ENCODE measurements at regions not wholly inside any gene's neighbourhood (a gene's known extent, or its start where the extent isn't known, plus 50 kb on each side); places are given as distances from the start of the nearest gene placed in this dataset.

GRCh38 chr9:75609401-75609800, 281.1 kb upstream of the PCSK5 start:
- no peak for DNase-seq (ENCODE audit: low read depth in 3 of 3, low spot score in 1 of 3)

GRCh38 chr9:75610246-75610645, 280.2 kb upstream of the PCSK5 start:
- DNase-seq (ENCODE audit: low read depth in 3 of 3, low spot score in 1 of 3): no peak

GRCh38 chr9:75612205-75612604, 278.3 kb upstream of the PCSK5 start:
- DNase-seq (ENCODE audit: low read depth in 3 of 3, low spot score in 1 of 3): no peak

GRCh38 chr9:75612754-75613153, 277.7 kb upstream of the PCSK5 start:
- DNase-seq (ENCODE audit: low read depth in 3 of 3, low spot score in 1 of 3): no peak

DNA sequence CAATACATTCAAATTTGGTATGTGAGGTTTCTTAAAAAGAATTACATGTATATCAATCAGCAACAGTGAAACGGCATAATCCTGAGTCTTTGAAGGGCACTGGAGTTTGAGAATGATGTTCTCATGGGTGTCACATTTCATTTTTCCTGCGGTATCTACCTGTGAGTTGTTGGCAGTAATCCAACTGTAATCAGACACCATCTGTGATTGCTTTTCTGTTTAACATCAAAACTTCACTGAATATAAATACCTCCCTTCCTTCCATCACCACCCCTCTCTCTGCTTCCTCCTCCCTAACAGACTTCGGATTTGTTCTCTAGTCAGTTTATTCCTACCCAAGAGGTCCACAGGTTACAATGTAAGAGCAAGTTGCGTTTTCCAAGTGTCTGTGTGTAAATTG, 275.2 kb upstream of the PCSK5 start:
- no peak for DNase-seq (ENCODE audit: low read depth in 3 of 3, low spot score in 1 of 3)

- no peak for DNase-seq (ENCODE audit: low read depth in 3 of 3, low spot score in 1 of 3)
Measured at GRCh38 chr9:75616052-75616451, 274.4 kb upstream of the PCSK5 start.

DNA sequence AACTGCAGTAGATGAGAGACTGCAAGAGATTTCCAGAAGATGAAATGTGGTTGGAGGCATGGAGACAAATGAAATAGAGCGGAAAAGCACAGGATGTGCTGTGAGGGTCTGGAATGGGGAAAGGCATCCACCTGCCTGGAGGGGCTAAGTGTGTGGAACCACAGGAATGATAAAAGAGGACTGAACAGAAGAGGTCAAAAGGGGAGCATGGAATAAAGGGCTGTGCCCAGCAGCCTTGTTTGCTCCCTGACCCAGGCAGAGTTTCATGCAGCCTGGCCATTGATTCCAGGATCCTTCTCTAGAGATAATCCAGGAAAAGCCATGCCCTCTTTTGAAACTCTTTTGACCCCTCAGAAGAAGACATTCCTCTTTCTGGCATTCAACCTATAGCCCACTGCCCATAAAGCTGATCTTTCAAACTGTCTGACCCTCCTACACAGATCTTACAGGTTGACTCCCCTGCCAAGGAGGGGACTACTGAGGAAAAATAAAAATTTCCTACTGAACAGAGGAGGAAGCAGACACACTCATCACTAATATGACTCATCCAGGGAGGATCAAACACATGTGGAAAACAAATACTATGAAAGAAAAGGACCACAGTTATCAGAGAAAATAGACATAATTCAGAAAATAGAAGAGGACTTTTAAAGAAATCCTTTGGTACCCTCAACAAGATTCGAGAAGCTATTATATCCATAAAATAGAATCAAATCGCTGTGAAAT, 273.5 kb upstream of the PCSK5 start:
- no peak for DNase-seq (ENCODE audit: low read depth in 3 of 3, low spot score in 1 of 3)

- no peak for DNase-seq (ENCODE audit: low read depth in 3 of 3, low spot score in 1 of 3)
Measured at GRCh38 chr9:75623462-75623861, 267.0 kb upstream of the PCSK5 start.

- DNase-seq (ENCODE audit: low read depth in 3 of 3, low spot score in 1 of 3): no peak
Measured at GRCh38 chr9:75624998-75625397, 265.5 kb upstream of the PCSK5 start.

DNA sequence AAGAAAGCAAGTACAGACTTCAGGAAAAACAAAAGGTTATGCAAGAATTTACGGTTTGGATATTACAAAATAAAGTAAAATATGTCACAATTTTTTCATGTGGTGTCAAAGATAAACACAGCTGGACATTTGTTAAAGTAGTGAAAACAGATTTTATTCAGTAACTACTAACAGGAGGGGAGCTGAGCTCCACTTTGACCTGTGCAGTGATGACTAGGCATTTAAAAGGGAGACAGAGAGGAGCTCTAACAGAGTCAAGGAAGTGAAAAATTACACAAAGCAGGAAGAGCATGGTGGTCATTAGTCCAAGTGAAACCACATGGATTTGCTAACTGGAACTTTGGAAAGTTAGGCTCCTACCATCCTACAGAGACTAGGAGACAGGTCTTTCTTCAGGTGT, 263.6 kb upstream of the PCSK5 start:
- no peak for DNase-seq (ENCODE audit: low read depth in 3 of 3, low spot score in 1 of 3)

DNA sequence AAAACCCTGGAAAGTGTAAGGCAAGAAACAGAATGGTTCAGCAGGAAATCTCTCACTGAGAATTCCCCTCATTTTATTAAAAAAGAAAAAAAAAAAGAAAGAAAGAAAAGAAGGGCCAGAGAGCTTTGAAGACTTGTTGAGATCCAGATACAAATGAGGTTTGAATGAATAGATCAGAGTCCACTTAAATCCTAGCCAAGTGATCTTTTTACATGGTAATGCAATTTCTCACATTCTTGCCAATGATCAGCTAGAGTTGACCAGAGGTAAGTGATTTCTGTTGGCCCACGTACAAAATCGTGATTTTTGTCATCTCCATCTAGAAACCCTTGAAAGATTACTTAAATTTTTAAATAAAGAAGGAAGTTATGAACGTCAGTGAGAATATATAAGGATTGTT, 261.5 kb upstream of the PCSK5 start:
- no peak for DNase-seq (ENCODE audit: low read depth in 3 of 3, low spot score in 1 of 3)

GRCh38 chr9:75633451-75634057, 256.9 kb upstream of the PCSK5 start:
- DNase-seq (ENCODE audit: low read depth in 3 of 3, low spot score in 1 of 3): no peak

DNA sequence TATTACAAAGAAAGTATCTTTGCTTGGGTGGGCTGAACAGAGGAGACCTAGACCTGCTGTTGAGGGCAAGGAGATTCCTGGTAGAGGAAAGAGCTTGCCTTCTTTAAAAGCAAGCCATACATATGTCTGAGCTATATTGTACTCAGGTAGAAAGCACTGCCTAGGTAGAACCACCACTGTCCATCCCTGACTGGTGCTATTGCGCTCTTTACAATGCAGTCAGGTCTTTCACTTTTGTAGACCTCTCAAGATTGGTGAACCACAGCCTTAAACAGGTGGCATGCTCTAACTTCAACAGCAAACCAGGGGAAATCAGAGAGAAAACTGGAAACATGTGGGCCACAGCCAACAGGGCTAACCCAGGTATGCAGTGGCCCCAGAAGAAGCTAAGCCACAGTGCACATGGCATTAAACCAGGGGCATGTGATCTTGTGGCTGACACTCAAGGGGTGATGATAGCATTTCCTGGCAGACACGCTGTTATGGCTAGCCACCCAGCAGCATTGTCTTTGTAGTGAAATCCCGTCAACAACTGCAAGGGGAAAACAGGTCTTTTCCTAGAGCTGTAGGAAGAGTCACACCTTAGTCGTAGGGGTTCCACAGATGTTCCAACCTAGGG, 253.9 kb upstream of the PCSK5 start:
- DNase-seq (ENCODE audit: low read depth in 3 of 3, low spot score in 1 of 3): no peak

- no peak for DNase-seq (ENCODE audit: low read depth in 3 of 3, low spot score in 1 of 3)
Measured at GRCh38 chr9:75639971-75640610, 250.4 kb upstream of the PCSK5 start.

- DNase-seq (ENCODE audit: low read depth in 3 of 3, low spot score in 1 of 3): no peak
Measured at GRCh38 chr9:75642522-75642921, 248.0 kb upstream of the PCSK5 start.

DNA sequence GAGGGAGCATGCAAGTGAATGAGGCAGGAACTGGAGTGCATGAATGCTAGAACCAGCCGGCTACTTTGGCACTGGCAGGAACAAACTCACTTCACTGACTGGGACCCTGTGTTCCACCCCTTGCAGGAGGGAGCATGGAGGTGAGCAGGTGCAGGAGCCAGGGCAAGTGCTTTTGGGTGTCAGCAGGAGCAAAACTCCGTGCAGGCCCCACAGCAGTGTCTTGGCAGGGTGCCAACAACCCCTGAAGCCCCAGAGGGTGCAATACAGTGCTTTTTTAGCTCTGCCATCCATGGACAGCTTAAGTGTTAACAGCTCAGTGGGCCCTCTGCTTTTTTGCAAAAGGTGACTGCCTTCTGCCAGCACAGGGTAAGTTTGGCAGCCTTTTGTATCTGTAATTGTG, 245.8 kb upstream of the PCSK5 start:
- no peak for DNase-seq (ENCODE audit: low read depth in 3 of 3, low spot score in 1 of 3)

- DNase-seq (ENCODE audit: low read depth in 3 of 3, low spot score in 1 of 3): no peak
Measured at GRCh38 chr9:75648034-75648433, 242.4 kb upstream of the PCSK5 start.

GRCh38 chr9:75649060-75649459, 241.4 kb upstream of the PCSK5 start:
- no peak for DNase-seq (ENCODE audit: low read depth in 3 of 3, low spot score in 1 of 3)

- DNase-seq (ENCODE audit: low read depth in 3 of 3, low spot score in 1 of 3): no peak
Measured at GRCh38 chr9:75651709-75652108, 238.8 kb upstream of the PCSK5 start.

DNA sequence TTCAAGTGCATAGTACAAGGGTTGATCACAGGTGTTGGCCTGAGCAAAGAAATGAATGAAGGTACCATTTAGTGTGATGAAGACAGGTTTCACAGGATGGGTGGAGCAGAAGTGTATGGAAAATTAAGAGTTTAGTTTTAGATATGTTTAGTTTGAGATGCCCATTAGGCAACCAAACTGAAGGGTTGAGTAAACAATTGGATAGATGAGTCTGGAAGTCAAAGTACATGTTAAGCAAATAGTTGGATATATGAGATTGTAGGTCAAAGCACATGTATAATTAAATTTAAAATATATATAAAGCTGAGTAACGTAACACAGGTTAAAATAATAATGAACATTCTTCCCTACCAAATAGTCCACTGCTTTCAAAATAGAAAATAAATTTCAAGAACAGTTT, 237.1 kb upstream of the PCSK5 start:
- DNase-seq (ENCODE audit: low read depth in 3 of 3, low spot score in 1 of 3): no peak

- DNase-seq (ENCODE audit: low read depth in 3 of 3, low spot score in 1 of 3): no peak
Measured at GRCh38 chr9:75653750-75654149, 236.7 kb upstream of the PCSK5 start.

DNA sequence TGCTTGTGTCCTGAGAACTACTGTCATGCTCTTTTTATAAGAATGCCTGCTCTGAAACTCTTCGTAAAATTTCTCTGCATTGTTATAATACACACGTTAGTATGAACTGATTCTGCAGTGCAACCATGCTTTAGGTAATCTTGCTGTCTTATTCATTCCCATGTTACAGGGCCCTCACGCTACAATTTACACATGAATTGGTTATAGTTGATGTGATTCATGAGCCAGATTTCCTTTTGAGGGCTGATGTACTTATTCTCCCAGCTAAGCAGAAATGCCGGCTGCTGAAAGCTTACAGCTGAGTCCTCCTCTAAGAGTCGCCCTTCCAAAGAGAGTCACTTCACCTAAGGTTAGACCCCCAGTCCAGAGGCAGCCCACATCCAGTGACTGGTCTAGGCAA, 233.5 kb upstream of the PCSK5 start:
- no peak for DNase-seq (ENCODE audit: low read depth in 3 of 3, low spot score in 1 of 3)
